Loucy (cell line): ENCODE measurements at regions not wholly inside any gene's neighbourhood (a gene's known extent, or its start where the extent isn't known, plus 50 kb on each side); places are given as distances from the start of the nearest gene placed in this dataset.

Experiments
- CTCF ChIP-seq: fragments of 200-600 bp; sonication (generic); conservative IDR thresholded peaks from 2 replicates; pipeline ENCODE4 v1.5.1; 2014; ENCODE audit warnings: mild to moderate bottlenecking, antibody characterized with exemption, low read length
- EZH2phosphoT487 ChIP-seq: fragments of 200-600 bp; IDR thresholded peaks from 2 replicates; pipeline ENCODE4 v1.6.1; 2018; ENCODE audit warnings: antibody characterized with exemption, mild to moderate bottlenecking, moderate library complexity, borderline replicate concordance

- TF ChIP-seq CTCF = no peak
- no peak for TF ChIP-seq EZH2phosphoT487
Measured at GRCh38 chr16:64406770-64407181, 715.1 kb downstream of the CDH11 start.
